ENCODE measurements at regions not wholly inside any gene's neighbourhood (a gene's known extent, or its start where the extent isn't known, plus 50 kb on each side); places are given as distances from the start of the nearest gene placed in this dataset.

DNA sequence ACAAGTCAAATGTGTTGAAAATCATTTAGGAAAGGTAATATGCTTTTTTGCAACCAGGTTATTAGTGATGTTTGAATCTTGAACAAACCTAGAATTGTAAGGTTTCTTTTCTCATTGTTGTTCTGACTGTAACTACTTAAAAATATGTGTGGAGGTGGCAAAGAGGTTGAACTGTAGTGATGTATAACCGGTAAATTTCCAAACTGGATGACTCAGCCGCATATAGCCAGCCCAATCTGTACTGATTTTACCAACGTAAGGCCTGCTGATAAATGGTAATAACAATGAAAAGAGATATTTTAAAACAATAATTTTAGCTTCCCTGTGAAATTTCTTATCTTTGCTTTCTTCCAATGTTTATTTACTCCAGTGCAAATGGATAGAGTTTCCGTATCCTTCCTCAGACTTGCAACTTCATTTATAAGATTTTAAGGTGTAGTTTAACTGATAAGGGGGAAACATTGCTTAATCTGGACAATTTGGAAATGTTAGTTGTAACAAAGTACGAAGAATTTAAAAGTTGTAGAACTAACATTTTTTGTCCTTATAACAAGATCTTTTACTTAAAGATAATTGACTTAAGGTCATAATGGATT, 1170.4 kb upstream of the ZEB2 start:
- no peak for FAIRE-seq
- DNase-seq (ENCODE audit: insufficient read length, low spot score), result no peak

DNA sequence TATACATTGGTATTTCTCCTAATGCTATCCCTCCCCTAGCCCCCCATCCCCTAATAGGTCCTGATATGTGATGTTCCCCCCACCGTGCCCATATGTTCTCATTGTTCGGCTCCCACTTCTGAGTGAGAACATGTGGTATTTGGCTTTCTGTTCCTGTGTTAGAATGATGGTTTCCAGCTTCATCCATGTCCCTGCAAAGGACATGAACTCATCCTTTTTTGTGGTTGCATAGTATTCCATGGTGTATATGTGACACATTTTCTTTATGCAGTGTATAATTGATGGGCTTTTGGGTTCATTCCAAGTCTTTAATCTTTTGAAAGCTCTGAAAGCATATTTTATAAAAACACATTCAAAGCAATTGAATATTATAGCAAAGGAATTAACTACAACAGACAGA, 1169.4 kb upstream of the ZEB2 start:
- no peak for DNase-seq (ENCODE audit: insufficient read length, low spot score)
- no peak for FAIRE-seq

DNA sequence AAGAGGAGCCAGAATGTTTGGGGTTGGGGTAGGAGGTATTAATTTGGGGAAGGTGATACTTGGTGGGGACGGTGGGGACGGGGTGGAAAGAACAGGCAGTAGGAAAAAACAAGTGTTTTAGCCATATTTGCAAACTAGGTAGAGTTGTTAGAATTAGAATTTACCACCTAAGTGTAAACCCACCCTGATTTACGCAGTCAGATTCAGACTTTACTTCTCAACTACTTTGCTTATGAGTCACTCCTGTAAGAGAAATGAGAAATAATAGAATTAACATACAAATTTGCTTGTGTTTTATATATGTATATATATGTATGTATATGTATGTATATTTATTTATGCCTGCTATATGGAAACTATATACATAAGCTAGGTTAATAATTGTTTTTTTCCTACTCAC, 1168.2 kb upstream of the ZEB2 start:
- FAIRE-seq (no peak), DNase-seq (ENCODE audit: insufficient read length, low spot score) (no peak)

DNA sequence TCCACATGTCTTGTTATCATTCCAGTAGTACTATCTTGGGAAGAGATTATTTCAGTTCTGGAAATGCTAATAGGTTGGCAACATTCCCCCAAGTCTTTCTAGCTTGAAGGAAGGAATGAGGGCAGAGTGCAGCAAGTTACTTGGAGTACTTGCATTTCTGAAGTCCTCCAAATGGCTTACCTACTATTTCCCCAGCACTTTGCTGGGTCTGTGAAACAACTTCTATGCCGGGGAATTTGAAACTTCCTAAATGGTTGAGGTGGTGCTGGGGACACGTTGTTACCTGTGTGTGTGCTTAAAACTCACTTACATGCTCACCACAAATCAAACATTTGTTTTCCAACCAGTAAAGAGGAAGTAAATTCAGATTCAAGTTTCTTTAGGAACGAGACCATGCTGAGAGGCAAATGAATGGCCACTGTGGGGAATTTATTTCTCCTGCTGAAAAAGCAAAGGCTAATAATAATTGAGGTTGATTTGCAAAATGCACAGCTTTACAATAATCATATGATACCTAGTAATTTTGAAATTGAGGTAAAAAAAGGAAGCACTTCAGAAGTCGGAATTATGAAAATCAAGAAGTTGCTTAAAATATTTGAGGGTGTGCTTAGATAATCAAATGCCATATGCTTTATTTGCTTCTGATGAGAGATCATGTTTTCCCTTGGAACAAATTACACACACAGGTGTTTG, 1167.7 kb upstream of the ZEB2 start:
- no peak for DNase-seq (ENCODE audit: insufficient read length, low spot score)
- no peak for FAIRE-seq

DNA sequence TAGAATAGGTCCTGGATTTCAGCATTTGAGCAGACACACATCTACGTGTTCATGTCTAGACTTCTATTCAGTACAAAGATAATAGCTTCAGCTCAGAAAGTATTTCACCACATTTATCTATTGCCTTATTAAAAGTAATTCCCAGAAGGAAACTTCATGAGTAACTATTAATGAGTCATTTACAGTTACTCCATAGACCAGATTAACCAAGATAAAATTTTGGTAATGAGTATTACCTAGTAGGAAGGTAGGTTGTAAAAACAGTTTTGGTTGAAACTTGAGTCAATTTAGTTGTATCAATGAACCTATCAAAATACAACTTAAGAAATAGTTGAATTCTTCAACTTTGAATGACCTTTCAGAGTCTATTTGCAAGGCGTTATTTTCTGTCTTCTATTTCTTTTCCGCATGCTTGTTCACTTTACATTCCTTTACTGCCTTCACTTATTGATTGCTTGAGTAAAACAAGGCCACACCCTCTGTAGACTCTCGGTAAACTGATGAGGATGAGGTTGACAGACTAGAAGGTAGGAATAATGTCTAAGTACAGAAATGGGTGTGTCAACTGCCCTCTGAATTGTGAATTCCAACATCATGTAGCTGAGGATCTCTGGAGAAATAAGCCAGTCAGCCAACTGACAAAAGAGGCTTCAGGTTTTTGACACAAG, 1165.6 kb upstream of the ZEB2 start:
- FAIRE-seq, result no peak
- DNase-seq (ENCODE audit: insufficient read length, low spot score), result no peak

DNA sequence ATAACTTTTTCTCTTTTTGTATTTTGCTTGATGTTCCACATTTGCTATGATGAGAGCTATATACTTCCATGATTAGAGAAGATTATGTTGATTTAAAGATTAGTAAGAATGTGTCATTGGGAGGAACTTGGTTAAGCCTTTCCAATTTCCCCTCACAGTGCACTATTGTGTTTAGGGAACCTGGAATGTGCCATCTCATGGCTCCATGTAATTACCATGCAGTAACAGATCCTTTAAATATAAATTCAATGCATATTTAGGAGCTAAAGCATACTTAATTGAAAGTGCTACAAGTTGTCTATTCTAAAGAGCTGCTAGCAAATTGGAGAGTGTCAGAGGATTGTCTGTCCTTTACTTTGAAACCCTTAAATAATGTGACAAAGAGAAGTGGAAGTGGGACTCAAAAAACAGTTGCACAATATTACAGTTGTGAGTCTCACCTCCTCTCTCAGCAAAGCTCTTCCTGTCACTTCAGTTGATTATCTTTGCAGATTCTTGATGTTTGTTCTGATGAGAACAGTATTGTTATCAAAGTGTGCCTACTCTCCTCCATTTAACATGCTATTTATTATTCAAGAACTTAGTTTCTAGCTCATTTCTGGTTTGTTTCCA, 1162.7 kb upstream of the ZEB2 start:
- no peak for DNase-seq (ENCODE audit: insufficient read length, low spot score)
- FAIRE-seq, result no peak

DNA sequence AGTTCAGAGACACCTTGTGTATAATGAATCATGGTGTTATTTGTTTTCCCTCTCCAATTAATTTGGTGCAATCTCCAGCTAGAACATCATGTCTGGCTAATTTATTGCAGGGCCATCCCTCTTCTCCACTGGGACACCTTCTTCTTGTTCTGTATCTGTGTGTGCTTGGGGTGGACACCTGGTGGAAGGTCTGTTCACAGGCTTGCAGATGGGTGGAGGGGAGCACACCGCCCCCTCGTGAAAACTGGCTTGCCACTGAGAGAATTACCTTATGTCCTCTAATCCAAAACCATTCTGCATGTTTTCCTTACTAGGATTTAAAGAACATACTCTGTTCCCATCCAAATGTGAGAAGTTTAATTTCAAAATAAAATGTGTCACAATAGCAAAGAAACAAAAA, 1160.4 kb upstream of the ZEB2 start:
- DNase-seq (ENCODE audit: insufficient read length, low spot score), result no peak
- FAIRE-seq, result no peak

DNA sequence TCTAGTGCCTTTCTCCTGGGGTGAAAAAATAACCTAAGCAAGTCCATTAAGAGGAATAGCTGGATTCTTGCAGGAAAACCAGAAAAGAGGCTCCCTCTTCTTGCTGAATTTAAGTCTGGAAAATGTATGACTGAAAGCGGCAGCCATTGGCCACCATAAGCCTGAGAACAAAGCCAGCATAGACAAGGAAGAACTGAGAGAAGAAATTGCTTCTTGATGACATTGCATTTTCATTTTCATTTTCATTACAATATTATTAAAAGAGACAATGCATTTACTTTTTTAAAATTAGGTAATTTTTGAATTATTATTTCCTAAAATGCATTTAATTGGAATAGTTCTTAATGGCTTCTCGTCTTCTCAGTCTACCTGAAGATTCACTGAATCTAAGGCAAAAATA, 1157.5 kb upstream of the ZEB2 start:
- FAIRE-seq, result no peak

DNA sequence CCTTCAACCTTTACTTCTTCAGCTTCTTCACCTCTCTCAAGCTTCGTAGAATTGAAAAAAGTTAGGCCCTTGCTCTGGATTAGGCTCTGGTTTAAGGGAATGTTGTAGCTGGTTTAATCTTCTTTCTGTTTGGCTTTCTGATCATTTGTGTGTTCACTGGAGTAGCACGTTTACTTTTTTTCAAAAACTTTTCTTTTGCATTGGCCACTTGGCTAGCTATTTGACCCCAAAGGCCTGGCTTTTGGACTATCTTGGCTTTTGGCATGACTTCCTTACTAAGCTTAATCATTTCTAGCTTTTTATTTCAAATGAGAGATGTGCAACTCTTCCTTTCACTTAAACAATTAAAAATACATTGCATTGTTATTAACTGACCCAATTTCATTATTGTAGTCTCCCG, 1154.8 kb upstream of the ZEB2 start:
- DNase-seq (ENCODE audit: insufficient read length, low spot score), result no peak
- FAIRE-seq, result no peak

More for the DNA sequence above, 1157.5 kb upstream of the ZEB2 start:
- DNase-seq (ENCODE audit: insufficient read length, low spot score), result no peak

DNA sequence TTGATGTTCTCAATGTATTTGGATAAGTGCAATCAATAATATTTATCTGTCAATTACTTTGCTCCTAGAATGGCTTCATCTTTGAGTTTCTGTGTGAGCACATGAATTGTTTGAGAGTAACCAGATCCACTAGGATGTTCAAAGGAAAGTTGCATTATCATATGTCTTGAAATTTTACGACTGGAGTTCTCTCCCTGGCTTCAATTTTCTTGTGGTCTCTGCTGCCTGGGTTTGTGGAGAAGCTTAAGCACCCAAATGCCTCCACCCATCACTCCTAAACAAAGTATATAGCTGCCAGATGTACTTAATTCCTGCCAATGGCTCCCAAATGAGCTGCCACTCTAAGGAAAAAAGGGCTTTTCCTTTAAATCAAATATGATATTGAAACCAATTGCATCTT, 1149.4 kb upstream of the ZEB2 start:
- FAIRE-seq (no peak), DNase-seq (ENCODE audit: insufficient read length, low spot score) (no peak)

DNA sequence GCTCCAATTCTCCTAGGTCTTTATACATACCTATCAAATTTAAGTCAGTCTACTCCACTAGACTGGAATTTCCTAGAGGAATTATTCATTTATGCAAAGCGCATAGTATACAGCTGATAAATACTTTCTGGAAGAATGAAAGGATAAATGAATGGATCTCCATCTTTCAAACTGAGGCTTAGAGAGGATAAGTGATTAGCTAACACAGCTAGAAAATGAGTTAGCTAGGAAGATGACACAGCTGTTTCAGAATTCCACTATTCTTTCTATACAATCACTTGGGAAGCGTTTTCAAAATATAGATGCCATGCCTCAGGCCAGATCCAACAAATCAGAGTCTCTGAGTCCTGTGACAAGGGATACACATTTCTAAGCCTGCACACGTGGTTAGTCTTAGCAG, 1146.6 kb upstream of the ZEB2 start:
- DNase-seq (ENCODE audit: insufficient read length, low spot score) (no peak), FAIRE-seq (no peak)

DNA sequence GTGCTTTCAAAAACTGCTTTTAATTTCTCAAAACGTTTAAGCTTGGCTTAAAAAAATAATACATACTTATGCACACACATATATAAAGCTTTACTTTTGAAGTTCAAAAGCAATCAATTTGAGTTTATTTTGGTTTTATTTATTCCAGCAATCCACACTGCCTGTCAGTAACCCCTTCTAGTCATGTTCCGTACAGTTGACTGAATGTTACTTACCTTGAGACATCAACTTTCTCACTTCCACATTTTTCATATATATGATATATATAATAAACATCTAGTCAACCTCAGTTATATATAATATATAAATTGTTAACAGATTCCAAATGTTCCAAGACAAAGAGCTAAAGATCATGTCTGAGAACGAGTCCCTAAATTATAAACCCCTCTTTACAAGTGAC, 1137.3 kb upstream of the ZEB2 start:
- DNase-seq (ENCODE audit: insufficient read length, low spot score), result no peak
- no peak for FAIRE-seq

DNA sequence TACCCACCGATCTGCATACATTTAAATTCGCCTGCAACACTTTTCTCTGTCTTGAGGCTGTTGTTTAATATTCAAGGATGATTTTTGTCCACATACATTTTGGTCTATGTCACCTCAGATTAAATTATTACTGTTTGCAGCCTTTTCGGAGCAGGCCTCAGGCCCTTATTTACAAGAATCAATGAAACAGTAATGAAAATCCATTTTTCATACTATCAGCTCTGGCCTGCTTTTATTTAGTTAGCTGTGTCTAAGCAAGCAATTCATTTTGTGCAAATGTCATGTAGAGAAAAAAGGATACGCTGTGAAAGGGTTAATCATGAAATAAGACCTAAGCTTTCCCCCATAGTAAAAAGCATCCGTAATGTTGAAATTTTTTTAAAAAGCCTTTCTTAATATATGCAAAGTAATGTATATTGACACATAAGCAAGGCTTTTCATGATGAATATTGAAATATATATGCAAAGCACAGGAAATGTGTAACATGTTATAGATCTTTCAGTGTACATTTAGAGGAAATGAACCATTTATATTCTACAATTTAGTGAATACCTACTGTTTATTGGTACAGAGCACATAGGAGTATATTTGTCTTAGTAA, 1135.3 kb upstream of the ZEB2 start:
- FAIRE-seq (no peak), DNase-seq (ENCODE audit: insufficient read length, low spot score) (no peak)

DNA sequence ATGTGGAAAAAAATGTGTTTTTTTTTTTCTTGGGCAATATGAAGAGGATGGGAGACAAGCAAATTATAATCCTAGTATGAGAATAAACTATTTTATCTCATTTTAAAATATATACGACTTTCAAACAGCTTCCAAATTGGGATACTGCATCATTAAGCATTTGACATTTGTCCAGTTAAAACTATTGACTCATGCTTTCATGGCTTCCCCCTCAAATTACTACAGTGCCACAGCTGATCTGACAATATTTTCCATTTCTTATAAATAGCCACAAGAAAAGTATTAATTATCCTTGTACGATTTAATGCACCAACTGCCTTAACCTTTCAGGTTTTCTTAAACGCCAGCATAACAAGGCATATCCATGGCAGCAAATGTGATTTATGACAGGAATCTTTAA, 1134.8 kb upstream of the ZEB2 start:
- DNase-seq (ENCODE audit: insufficient read length, low spot score) (no peak), FAIRE-seq (no peak)

DNA sequence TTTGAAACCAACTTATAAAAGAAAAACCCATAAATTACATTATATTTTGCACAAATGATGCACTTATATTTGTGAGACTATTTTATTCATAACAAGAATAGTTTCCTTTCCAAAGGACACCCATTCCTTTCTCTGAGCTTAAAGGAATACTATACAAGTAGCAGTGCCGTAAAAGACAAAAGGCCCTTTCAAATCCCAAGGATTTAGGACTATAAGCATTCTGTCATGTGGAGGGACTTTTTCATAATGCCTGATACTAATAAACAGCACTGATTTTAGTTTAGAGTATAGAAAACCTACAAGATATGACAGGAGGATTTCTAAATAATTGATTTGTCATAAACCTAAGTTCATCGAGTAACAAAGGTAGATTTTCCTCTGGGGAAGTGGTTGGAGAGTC, 1134.2 kb upstream of the ZEB2 start:
- FAIRE-seq (no peak), DNase-seq (ENCODE audit: insufficient read length, low spot score) (no peak)

DNA sequence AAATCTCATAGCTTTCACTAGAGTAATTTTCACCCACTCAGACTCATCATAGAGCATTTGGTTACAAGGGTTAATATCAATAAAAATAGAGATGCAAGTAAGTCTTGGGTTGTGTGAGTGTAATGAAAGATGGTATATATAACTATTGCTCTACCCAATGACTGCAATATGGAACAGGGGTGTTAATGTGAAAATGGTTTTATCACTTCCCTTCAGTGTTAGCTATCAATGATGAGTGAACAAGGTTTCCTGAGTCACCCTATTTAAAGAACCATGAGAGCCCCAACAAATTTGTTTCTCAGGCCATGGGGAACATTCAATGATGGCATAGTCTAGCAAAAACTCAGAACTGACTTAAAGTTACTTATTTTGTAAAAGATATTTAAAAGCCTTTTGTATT, 1133.6 kb upstream of the ZEB2 start:
- DNase-seq (ENCODE audit: insufficient read length, low spot score), result no peak
- FAIRE-seq, result no peak

DNA sequence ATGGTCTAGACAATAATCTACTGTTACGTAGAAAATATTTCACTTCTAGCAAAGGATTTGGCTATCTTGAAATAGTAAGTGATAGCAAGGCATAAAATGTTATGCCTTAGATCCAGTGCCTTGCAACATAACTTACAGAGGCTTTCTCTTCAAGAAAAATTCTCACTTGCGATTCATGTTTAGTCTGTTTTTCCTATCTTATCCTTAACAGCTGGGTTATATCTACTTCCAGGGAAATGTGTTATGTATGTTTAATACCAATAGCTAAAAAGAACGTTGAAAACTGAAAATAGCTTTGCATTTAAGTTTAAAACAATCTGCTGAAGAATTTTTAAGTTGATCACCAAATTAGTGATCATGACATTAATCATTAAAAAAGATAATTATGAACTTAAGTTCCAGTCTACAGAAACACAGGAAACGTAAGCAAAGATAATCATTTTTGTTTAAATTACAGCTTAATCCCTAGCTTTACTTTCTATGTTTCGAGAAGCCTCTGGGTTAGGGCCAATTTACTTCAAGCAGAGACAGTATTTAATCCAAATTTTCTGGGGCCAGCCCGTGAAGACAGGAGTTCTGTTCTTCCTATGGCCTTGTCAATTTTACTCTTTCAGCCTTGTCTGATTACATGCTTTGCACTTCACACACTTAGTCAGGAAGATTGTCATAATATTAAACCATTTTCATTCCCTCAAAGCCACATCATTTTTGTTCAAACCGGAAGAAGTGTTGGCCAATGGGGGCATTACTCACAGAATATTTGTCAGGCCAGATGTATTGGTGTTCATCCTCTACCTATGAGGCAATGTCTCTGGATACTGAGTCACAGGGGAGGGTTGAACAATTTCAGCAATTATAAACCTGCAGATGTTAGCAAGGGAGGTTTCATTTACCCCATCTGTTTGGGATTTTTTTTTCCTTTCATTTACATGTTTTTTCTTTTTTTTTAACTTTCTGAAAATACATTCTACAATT, 1132.9 kb upstream of the ZEB2 start:
- peak; percentile 4 for FAIRE-seq

DNA sequence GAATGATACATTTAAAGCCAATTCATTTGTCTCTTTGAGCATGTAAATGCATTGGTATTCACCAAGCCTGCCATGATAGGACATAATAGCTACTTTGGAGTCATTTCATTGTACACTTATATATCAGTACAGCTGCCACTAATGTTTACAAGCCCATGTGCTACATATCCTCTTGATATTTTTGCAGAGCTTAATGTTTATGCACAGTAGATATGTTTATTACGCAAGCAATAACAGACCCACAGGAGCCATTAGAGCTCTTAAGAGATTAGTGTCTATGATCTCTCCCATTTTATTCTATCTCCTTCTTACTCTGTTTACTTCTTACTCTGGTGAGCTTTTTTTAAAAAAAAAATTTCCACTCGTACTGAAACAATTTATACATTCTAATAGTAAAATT, 1132.1 kb upstream of the ZEB2 start:
- no peak for FAIRE-seq
- no peak for DNase-seq (ENCODE audit: insufficient read length, low spot score)

More for the DNA sequence above, 1132.9 kb upstream of the ZEB2 start:
- DNase-seq (ENCODE audit: insufficient read length, low spot score), result no peak

DNA sequence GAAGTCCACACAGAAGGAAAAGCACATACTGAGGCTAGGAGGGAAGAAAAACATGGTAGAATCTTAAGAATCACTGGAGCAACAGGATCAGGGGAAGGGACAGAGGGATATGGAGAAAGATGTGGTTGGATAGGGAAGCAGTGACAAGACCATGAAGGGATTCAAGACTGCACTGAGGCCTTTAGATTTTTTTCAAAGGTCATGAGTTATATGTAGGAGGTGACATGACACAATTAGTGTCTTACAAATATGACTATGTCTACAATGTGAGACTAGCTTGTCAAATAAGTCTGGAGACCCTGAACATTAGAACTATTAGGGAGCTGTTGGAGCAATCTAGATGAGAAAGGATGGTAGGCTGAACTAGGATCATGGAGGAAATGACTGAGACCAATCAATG, 1130.3 kb upstream of the ZEB2 start:
- FAIRE-seq, result no peak
- no peak for DNase-seq (ENCODE audit: insufficient read length, low spot score)

DNA sequence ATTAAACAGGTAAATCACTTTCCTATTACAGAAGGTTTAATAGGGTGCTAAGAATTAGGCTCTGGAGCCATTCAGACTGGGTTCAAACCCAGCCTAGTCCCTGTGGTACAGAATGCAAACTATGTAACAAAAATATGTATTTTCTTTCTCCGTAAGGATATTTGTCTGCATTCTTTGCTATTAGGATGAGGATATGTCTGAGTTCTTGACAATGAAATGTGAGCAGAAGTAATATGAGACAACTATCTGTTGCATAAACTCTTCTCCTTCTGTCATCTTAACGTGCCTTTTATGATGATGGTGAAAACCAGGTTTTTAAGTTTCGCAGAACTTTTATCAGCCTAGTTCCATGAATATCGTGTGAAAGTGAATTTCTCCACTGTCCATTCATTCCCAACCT, 1129.1 kb upstream of the ZEB2 start:
- DNase-seq (ENCODE audit: insufficient read length, low spot score) (no peak), FAIRE-seq (no peak)

All from GM19239 (cell line).